ENCODE measurements at regions not wholly inside any gene's neighbourhood (a gene's known extent, or its start where the extent isn't known, plus 50 kb on each side); places are given as distances from the start of the nearest gene placed in this dataset.

GRCh38 chr3:99578339-99578970, 59.9 kb upstream of the COL8A1 start:
- TF ChIP-seq, protein P1, sequence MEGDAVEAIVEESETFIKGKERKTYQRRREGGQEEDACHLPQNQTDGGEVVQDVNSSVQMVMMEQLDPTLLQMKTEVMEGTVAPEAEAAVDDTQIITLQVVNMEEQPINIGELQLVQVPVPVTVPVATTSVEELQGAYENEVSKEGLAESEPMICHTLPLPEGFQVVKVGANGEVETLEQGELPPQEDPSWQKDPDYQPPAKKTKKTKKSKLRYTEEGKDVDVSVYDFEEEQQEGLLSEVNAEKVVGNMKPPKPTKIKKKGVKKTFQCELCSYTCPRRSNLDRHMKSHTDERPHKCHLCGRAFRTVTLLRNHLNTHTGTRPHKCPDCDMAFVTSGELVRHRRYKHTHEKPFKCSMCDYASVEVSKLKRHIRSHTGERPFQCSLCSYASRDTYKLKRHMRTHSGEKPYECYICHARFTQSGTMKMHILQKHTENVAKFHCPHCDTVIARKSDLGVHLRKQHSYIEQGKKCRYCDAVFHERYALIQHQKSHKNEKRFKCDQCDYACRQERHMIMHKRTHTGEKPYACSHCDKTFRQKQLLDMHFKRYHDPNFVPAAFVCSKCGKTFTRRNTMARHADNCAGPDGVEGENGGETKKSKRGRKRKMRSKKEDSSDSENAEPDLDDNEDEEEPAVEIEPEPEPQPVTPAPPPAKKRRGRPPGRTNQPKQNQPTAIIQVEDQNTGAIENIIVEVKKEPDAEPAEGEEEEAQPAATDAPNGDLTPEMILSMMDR (IDR thresholded peaks at IDR 0.05; ENCODE audit: low read length): no peak
- no peak for TF ChIP-seq EZH2phosphoT487 (IDR thresholded peaks at IDR 0.05; ENCODE audit: low read length)
